ENCODE measurements at regions not wholly inside any gene's neighbourhood (a gene's known extent, or its start where the extent isn't known, plus 50 kb on each side); places are given as distances from the start of the nearest gene placed in this dataset.
"Not testable (repeated sequence)": the region's sequence is repeated elsewhere in the genome, so short reads cannot be mapped to it uniquely, and the experiment has no call there.

DNA sequence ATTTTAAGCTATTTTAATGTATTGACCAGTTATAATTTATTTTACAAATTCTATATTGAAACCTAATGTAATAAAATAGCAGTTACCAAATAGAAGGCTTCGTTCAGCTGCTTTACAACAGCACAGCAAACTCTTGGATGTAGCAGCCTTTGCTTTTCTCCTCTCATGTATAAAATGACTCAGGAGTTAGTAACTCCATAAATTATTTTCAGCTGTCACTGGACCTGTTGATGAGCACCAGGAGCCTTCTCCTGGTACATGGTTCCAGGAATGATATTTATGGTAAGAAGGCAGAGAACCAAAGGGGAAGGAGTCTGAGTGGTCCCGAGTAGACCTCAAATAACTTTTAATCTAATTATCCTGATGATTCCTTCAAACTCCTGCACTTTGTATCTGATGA is 256.4 kb upstream of the NETO1 start:
- intact Hi-C loops (cut with micrococcal nuclease): loop anchor here (5.0 kb wide), 1 partner anchor 1283 kb away; no protein-coding TSS in a partner anchor

GRCh38 chr18:73121207-73121606 is 253.4 kb upstream of the NETO1 start:
- intact Hi-C loops (cut with micrococcal nuclease): loop anchor here (5.0 kb wide), 1 partner anchor 1286 kb away; no protein-coding TSS in a partner anchor

GRCh38 chr18:73120626-73121025 is 252.8 kb upstream of the NETO1 start:
- intact Hi-C loops (cut with micrococcal nuclease): loop anchor here (5.0 kb wide), 1 partner anchor 1287 kb away; no protein-coding TSS in a partner anchor

- intact Hi-C loops (cut with micrococcal nuclease): no loop called here
Measured at GRCh38 chr18:73119574-73119973, 251.8 kb upstream of the NETO1 start.

DNA sequence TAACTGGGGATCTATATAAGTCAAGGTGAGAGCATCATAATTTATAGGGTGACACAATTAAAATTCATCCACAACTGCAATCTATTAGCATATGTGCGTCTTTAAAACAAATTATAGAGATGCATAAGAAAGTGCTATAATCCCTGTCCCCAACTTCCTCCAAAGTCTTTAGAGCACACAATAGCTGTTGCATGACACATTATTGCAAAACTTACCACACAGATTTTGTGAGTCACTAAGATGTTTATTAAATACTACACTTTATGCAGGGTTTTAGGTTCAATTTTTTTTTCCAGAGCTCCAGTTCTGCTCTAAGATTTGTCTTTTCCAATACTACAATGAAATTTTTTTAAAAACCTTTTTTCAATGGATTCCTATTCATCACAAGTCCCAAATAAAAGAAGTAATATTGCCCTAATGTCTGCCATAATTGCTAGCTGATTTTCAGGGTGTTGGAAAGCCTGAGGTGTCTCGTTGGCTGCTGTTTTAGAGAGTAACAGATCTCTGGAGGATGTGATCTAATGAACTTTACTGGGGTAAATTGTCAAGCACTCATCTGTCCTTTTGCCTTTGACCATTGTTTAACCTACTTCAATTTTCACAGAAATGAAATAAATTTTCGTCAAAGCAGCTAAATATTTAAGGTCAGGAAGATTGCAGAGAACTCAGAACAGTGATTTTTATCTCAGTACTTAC is 250.5 kb upstream of the NETO1 start:
- intact Hi-C loops (cut with micrococcal nuclease): no loop called here

DNA sequence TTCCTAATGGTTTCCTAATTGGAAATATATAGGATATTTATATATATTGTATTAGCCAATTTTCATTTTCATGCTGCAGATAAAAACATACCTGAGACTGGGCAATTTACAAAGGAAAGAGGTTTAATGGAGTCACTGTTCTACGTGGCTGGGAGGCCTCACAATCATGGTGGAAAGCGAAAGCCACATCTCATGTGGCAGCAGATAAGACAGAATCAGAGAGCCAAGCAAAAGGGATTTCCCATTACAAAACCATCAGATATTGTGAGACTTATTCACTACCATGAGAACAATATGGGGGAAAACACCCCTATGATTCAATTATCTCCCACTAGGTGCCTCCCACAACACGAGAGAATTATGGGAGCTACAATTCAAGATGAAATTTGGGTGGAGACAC is 242.5 kb upstream of the NETO1 start:
- intact Hi-C loops (cut with micrococcal nuclease): no loop called here

GRCh38 chr18:73101977-73102376 is 234.2 kb upstream of the NETO1 start:
- intact Hi-C loops (cut with micrococcal nuclease): no loop called here

DNA sequence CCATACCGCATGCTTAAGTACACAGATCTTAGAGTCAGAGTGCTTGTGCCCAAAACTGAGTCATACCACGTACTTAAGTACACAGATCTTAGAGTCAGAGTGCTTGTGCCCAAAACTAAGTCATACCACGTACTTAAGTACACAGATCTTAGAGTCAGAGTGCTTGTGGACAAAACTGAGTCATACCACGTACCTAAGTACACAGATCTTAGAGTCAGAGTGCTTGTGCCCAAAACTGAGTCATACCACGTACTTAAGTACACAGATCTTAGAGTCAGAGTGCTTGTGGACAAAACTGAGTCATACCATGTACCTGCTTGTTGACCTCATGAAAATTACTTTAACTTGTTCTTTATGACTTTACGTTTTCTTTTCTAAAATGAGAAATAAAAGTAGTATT is 233.7 kb upstream of the NETO1 start:
- intact Hi-C loops (cut with micrococcal nuclease): not testable (repeated sequence)

- intact Hi-C loops (cut with micrococcal nuclease): no loop called here
Measured at GRCh38 chr18:73099759-73100158, 232.0 kb upstream of the NETO1 start.

GRCh38 chr18:73093687-73094250 is 226.0 kb upstream of the NETO1 start:
- intact Hi-C loops (cut with micrococcal nuclease): no loop called here

- intact Hi-C loops (cut with micrococcal nuclease): no loop called here
Measured at GRCh38 chr18:73088445-73088844, 220.7 kb upstream of the NETO1 start.

DNA sequence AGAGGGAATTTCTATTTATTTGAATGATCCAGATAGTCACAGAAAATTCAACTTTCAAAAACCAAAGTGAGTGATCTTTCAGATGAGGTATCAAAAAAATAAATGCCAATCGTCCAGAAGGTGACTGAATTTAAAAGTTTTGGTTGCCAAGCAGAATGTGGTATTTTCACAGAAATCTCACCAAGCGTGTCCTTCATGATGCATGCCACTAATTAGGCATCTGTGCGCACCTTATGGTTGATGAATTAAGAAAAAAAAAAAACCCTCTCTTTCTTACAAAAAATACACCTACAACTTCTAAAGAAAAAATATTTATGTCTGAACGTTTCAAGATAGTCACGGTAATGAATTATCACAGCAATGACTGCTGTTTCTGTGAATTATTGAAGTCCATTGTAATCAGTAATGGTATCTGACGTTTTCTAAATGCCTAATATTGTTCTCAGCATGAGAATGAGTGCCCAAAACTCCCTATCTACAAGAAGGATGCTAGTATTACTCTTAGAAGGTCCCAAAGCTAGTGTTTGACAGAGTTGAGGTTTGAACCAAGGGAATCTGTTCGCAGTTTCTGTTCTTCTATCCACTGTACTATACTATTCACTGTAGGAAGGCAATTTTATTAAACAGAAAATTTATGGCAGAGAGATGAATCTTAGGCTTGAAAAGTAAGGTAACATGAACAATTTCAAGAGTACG is 219.6 kb upstream of the NETO1 start:
- intact Hi-C loops (cut with micrococcal nuclease): no loop called here

GRCh38 chr18:73079920-73080319 is 212.1 kb upstream of the NETO1 start:
- intact Hi-C loops (cut with micrococcal nuclease): loop anchor here (10.0 kb wide), 1 partner anchor 85 kb away; no protein-coding TSS in a partner anchor

GRCh38 chr18:73060666-73061288 is 193.0 kb upstream of the NETO1 start:
- intact Hi-C loops (cut with micrococcal nuclease): no loop called here

- intact Hi-C loops (cut with micrococcal nuclease): no loop called here
Measured at GRCh38 chr18:73059280-73059679, 191.5 kb upstream of the NETO1 start.

DNA sequence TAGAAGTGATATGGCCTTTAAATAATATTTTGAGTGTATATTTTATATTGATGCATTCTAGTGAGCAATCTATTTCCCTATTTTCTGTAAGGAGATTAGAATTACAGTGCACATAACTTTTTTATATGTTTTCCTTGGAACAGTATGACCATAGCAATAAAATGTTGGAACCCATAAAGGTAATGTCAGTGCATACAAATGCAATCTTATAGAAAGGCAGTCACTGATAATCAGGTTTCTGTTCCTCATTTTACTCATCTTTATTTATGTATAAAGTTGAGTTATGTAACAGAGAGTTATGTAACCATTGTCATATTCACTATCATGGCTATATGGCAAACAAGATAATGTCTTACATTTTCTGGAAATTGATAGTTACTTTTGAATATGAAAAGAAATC is 179.9 kb upstream of the NETO1 start:
- intact Hi-C loops (cut with micrococcal nuclease): no loop called here

DNA sequence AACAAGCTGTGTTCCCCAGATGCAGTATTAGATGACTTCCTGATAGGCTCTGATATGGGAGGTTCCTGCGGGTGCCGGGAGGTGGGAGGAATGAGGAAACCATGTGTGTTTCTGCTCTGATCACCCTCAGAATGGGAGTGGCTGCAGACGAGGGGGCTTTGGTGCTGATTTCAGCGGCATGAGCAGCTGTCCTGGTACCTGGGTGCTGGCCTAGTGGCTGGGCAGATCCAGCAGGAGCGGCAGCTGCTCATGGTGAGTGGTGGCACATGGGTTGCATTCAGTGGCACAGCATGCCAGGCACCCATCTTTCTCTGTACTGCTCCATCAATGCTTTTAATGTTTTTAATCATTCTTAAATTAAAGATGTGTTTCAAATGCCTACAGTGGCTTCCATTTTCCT is 177.2 kb upstream of the NETO1 start:
- intact Hi-C loops (cut with micrococcal nuclease): no loop called here

DNA sequence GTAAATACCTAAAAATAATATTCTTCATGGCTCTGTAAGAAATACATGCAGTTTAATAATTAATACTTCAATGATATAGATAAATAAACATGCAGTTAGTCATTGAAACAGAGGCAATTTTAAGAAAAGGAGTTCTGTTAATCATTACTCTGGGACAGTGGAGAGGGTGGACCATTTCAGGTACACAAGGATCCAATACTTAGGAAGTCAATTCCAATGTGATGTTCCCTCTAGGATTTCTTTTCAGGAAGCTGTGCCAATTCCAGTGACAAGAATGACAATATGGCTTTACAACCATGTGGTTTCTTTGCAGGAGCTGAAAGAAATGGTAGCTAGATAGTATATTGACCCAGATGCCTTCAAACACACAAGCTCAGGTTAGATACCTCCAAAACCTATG is 175.8 kb upstream of the NETO1 start:
- intact Hi-C loops (cut with micrococcal nuclease): no loop called here

GRCh38 chr18:73043211-73043610 is 175.4 kb upstream of the NETO1 start:
- intact Hi-C loops (cut with micrococcal nuclease): no loop called here

GRCh38 chr18:73040247-73040646 is 172.5 kb upstream of the NETO1 start:
- intact Hi-C loops (cut with micrococcal nuclease): no loop called here

- intact Hi-C loops (cut with micrococcal nuclease): no loop called here
Measured at GRCh38 chr18:73038336-73038735, 170.5 kb upstream of the NETO1 start.

- intact Hi-C loops (cut with micrococcal nuclease): no loop called here
Measured at GRCh38 chr18:73023975-73024374, 156.2 kb upstream of the NETO1 start.
